NCI-H1930 (cell line): ENCODE measurements at regions not wholly inside any gene's neighbourhood (a gene's known extent, or its start where the extent isn't known, plus 50 kb on each side); places are given as distances from the start of the nearest gene placed in this dataset.
"Not testable (repeated sequence)": the region's sequence is repeated elsewhere in the genome, so short reads cannot be mapped to it uniquely, and the experiment has no call there.

Experiments used
- DNase-seq, 2 experiments: peaks; one replicate each; lab custom pipeline; 2025; lab: John Stamatoyannopoulos, UW

GRCh38 chr9:72433616-72434267 lies 68.7 kb upstream of the ZFAND5 start:
- DNase-seq = not testable (repeated sequence)

DNA sequence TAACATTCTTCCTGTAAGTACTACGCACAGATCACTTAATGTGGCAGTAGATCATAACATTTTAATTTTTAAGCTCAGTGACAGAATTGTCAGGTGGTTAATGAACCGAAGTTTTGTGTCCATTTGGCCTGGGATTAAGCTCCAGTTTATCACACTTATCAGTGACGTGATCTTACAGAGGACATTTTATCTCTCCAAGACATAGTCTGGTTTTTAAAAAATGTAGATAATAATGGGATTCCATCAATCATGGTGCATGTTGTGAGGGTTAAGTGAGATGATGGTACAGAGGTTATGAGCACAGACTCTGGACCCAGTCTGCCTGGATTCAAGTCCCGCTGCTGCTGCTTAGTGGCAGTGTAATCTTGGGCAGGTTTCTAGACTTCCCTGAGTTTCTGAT lies 66.0 kb upstream of the ZFAND5 start:
- no peak for DNase-seq

- DNase-seq = no peak
Measured at GRCh38 chr9:72428329-72428728, 63.3 kb upstream of the ZFAND5 start.

GRCh38 chr9:72427801-72428200 lies 62.8 kb upstream of the ZFAND5 start:
- DNase-seq = no peak

DNA sequence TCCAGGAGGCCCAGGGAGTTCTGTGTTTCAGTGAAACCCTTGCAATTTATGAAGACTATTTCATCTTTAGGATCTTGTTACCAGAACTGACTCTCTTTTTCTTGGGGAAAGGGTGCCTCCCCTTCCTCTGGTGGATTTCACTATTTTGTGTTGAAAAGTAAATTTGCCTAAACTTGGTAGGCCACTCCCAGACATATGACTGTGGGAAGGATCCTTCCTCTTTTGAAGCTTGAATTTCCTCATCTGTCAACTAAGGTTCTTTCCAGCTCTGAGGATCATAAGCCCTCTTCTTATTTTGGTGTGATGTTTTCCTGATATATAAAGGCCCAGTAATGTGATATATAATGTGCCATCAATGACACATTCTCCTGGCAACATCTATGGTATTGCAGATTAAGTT lies 59.1 kb upstream of the ZFAND5 start:
- DNase-seq = no peak

GRCh38 chr9:72422214-72422613 lies 57.2 kb upstream of the ZFAND5 start:
- DNase-seq = no peak

DNA sequence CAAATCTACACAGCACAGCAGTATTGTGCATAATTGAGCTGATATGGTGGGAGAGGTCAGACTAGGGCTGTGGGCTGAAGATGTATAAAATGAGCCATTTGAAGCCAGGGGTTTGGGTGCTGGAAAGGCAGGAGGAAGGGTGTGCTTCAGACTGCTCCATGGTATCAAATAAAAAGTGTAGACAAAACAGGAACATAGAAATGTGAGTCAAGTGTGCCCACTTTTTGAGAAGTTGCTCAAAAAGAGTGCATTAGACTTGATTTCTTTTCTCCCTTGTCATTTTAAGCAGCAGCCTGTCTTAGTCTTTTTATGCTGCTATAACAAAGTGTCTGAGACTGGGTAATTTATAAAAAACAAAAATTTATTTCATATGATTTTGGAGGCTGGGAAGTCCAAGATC lies 55.8 kb upstream of the ZFAND5 start:
- no peak for DNase-seq

- DNase-seq = no peak
Measured at GRCh38 chr9:72415948-72416347, 50.9 kb upstream of the ZFAND5 start.

DNA sequence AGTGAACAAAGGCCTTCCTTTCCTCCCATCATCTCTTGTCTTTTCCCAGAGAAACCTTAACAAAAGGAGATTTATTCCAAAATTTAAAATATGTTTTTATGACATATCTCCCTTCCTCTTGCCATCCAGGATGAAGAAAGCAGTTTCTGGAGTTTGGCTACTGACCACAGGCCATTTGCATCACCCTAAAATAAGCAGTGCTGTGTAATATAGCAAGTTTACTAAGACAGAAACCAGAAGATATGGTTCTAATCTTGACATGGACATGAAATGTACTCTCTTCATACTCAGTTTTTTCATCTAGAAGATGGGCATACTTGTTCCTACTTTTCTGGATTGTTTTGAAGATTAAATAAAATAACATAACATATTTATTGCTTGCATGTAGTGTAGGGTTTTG lies 50.2 kb upstream of the ZFAND5 start:
- no peak for DNase-seq
